ENCODE measurements at regions not wholly inside any gene's neighbourhood (a gene's known extent, or its start where the extent isn't known, plus 50 kb on each side); places are given as distances from the start of the nearest gene placed in this dataset.

DNA sequence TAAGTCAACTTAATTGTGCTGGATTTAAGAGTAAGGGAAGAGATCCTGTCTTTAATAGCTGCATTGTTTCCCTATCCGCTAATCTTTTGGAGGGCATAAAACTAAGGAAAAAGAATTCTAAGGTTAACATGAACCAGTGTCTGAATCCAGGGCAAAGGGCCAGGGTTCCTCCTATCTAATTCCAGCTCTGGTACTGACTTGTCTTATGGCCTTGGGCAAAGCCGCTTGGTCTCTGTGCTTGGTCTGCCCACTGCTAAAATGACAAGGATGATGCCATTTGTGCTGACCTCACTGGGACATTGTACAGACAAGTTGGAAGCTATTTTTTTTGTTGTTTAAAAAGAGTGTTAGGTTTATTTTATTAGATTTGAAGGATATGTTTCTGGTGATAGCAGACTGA lies 334.7 kb upstream of the PIK3R1 start:
- no peak overlapping the region for H3K27ac ChIP-seq
- no peak for TF ChIP-seq CTCF (conservative IDR thresholded peaks at IDR 0.05)

DNA sequence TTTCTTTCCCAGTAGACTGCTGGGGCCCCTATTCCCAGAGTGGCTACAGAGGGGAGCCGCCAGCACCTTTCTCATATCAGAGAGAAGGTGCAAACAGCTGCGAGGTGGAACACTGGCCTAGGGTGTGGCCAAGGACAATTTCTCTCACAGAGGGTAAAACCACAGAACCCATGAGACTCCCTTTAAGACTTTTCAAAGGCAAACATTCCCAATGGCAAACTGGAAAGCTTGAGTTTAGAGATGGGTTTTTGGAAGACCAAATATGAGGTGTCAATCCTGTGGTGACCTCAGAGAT lies 335.1 kb upstream of the PIK3R1 start:
- TF ChIP-seq CTCF (conservative IDR thresholded peaks at IDR 0.05): no peak
- H3K27ac ChIP-seq: no peak overlapping the region

DNA sequence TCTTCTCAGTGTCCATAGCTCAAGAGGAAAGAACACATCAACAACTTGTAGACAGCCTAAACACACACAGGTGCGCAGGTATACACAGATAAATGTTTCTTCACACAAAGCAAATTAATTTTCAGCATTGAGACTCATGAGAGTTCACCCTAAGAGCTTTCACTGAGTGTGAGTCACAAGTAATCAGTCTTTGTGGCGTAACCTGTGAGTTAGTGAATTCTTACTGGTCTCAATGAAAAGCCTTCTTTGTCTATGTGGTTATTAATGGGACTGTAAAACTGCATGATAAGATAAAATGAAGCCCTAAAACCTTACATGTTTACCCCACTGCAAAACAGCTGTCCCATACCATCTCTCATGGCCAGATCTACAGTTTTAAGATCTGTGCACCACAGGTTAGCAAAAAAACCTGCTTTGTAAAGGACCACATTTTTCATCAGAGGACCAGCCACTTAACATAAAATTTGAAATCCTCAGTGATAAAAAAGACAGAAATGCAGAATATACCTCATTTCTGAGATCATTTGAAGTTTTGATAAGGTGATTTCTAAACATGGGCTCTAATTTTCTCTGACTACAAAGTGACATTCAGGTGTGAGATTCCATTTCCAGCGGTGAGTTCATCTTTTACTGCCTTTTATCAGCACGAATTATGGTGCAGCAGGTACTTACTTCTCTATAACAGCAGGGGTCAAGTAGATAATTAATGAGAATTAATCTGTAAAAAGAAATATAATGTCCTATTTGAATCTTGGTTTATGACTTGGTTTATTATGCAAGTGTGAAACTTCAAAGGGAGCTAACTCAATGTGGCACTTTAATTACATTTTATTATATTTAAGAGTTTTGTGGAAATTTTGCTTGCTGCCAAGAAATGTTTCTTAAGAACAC lies 335.7 kb upstream of the PIK3R1 start:
- H3K27ac ChIP-seq: no peak overlapping the region
- no peak for TF ChIP-seq CTCF (conservative IDR thresholded peaks at IDR 0.05)

- H3K27ac ChIP-seq: no peak overlapping the region
- TF ChIP-seq CTCF (conservative IDR thresholded peaks at IDR 0.05): no peak
Observed at GRCh38 chr5:67878933-67879332, 336.6 kb upstream of the PIK3R1 start.

DNA sequence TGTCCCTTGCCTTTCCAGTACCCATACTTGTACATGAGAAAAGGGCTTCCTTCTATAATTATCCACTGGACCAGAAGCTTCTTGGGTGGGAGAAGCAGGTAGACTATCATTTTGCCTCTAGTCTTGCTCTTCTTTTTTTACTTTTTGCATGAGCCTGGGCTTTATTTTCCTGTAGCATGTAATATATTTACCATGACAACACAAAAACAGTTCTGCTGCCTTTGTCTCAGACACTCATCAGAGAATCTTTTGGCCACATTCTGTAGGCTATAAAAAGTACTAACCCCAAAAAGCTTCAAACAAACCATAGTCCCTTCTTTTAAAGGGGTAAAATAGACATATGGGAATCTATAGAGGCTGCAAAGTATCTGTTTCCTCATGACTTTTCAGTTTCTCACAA lies 339.2 kb upstream of the PIK3R1 start:
- H3K27ac ChIP-seq: no peak overlapping the region
- no peak for TF ChIP-seq CTCF (conservative IDR thresholded peaks at IDR 0.05)

GRCh38 chr5:67875601-67876000 lies 340.0 kb upstream of the PIK3R1 start:
- TF ChIP-seq CTCF (conservative IDR thresholded peaks at IDR 0.05): no peak
- no peak overlapping the region for H3K27ac ChIP-seq

DNA sequence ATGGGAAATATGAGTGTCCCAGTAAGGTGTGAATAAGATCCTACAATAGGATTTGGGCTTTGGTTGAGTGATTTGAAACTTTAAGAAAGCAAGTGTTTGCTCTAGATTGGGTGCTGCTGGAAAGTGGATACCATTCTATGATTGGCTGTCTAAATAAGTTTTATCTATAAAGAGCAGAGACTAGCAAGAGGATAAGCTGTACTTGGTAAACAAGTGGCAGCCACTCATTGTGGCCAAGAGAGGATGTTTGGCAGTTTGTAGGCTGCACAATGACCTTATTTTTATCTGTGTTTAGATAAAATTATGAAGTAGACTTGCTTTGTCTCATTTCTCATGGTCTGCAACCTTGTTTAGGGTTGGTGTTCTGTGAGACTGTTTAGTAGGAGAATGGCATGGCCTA lies 341.6 kb upstream of the PIK3R1 start:
- H3K27ac ChIP-seq: no peak overlapping the region
- TF ChIP-seq CTCF (conservative IDR thresholded peaks at IDR 0.05): no peak

Measured in VCaP (cell line).